PFSK-1 (cell line): ENCODE measurements at regions not wholly inside any gene's neighbourhood (a gene's known extent, or its start where the extent isn't known, plus 50 kb on each side); places are given as distances from the start of the nearest gene placed in this dataset.

Source experiments
- FOXP2 ChIP-seq: optimal IDR thresholded peaks from 2 replicates; pipeline ENCODE3; 2011; ENCODE audit warnings: borderline replicate concordance, control low read depth, inconsistent platforms; ENCODE audit not compliant: insufficient read depth; ENCODE audit errors: extremely low read length, extremely low read depth
- POLR2AphosphoS5 ChIP-seq: IDR thresholded peaks from 2 replicates; pipeline ENCODE4 v1.6.1; 2012; ENCODE audit warnings: low read depth, mild to moderate bottlenecking, control low read depth, low read length, moderate library complexity
- SIN3A ChIP-seq: IDR thresholded peaks from 2 replicates; pipeline ENCODE4 v1.6.1; 2012; ENCODE audit warnings: mild to moderate bottlenecking, low read length, moderate library complexity, borderline replicate concordance; ENCODE audit not compliant: insufficient read depth
- TAF1 ChIP-seq: IDR thresholded peaks from 2 replicates; pipeline ENCODE4 v1.6.1; 2012; ENCODE audit warnings: low read length, control low read depth, borderline replicate concordance; ENCODE audit not compliant: insufficient read depth
- TF ChIP-seq, protein P1 (sequence below), 2 experiments: IDR thresholded peaks; 2 replicates each; pipeline versions ENCODE4 v1.6.1 to v1.8.0; 2011 to 2012; ENCODE audit warnings: low read depth in 2 of 2, low read length in 2 of 2, control low read depth in 1 of 2, inconsistent platforms in 1 of 2, mild to moderate bottlenecking in 1 of 2, moderate library complexity in 1 of 2; ENCODE audit not compliant: insufficient read depth in 1 of 2

DNA sequence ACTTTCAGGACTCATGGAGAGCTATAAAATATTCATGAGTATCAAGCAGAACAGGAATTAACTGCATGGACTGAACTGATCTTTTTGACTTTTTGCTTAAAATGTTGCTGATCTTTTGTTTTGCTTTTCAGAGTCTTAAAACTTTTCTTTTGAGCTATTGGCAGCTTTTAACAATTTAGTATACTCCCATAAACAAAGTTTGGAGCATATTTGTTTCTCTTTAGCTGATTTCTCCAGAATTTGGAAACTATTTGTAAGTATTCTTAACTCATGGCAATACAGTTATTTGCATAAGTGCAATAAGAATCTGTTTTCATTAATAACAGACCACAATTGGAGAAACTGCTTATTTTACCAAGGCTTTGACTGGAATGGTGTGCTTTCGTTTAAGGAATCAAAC lies 73.4 kb upstream of the C1GALT1 start:
- TF ChIP-seq POLR2AphosphoS5, result no peak
- no peak for TF ChIP-seq TAF1
- TF ChIP-seq, protein P1, sequence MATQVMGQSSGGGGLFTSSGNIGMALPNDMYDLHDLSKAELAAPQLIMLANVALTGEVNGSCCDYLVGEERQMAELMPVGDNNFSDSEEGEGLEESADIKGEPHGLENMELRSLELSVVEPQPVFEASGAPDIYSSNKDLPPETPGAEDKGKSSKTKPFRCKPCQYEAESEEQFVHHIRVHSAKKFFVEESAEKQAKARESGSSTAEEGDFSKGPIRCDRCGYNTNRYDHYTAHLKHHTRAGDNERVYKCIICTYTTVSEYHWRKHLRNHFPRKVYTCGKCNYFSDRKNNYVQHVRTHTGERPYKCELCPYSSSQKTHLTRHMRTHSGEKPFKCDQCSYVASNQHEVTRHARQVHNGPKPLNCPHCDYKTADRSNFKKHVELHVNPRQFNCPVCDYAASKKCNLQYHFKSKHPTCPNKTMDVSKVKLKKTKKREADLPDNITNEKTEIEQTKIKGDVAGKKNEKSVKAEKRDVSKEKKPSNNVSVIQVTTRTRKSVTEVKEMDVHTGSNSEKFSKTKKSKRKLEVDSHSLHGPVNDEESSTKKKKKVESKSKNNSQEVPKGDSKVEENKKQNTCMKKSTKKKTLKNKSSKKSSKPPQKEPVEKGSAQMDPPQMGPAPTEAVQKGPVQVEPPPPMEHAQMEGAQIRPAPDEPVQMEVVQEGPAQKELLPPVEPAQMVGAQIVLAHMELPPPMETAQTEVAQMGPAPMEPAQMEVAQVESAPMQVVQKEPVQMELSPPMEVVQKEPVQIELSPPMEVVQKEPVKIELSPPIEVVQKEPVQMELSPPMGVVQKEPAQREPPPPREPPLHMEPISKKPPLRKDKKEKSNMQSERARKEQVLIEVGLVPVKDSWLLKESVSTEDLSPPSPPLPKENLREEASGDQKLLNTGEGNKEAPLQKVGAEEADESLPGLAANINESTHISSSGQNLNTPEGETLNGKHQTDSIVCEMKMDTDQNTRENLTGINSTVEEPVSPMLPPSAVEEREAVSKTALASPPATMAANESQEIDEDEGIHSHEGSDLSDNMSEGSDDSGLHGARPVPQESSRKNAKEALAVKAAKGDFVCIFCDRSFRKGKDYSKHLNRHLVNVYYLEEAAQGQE (IDR thresholded peaks at IDR 0.05; ENCODE audit: insufficient read depth in 1 of 2, low read depth in 2 of 2, low read length in 2 of 2), result no peak
- TF ChIP-seq FOXP2, result no peak
- TF ChIP-seq SIN3A, result no peak

DNA sequence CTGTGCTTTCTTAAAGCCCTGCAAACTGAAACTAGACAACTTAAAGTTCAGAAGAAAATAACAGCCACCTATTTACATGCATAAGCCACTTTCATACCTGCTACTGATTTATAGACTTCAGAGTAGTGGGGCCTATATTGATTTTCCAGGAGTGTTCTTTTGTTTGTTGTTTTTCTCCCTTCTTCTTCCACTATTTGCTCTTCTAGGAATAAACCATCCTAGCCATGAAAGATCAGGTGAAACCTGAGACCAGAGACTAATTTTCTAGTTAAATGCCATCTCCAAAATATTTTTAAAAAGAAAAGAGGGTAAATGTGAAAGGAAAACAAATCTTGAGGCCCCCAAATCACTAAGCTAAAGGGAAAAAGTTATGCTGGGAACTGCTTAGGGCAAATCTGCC lies 72.4 kb upstream of the C1GALT1 start:
- TF ChIP-seq SIN3A, result no peak
- no peak for TF ChIP-seq TAF1
- no peak for TF ChIP-seq FOXP2
- TF ChIP-seq POLR2AphosphoS5, result no peak
- TF ChIP-seq, protein P1 (IDR thresholded peaks at IDR 0.05; ENCODE audit: insufficient read depth in 1 of 2, low read depth in 2 of 2, low read length in 2 of 2), result no peak

DNA sequence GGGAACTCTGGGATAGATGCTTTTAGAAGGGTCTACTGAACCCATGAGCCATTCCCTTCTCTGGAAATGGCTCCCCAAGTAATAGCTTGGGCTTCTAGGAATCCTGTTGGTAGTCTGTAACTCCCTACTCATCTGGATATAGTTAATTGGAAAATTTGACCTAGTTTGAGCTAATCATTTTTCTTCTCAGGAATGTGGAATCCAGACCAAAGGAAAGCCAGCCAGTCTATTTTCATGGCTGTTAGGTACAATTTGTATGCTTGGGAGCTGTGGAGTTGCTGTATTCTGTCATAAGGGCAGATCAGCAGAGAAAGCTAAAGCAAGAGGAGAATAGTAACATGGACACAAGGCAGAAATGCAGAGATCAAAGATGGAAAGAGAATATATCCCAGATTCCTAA lies 71.6 kb upstream of the C1GALT1 start:
- TF ChIP-seq SIN3A, result no peak

DNA sequence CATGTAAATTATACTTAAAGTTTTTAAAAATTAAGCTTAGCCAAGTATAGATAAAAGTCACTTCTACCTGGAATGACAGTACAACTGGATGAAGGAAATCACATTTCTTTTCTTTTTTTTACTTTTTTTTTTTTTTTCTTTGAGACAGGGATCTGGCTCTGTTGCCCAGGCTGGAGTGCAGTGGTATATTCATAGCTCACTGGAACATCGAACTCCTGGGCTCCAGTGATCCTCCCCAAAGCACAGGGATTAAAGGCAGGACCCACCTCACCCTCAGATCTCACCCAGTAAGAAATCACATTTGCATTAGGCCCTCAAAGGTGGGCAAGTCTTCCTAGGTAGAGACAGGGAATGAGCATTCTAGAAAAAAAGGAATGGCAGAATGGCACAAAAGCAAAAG lies 69.5 kb upstream of the C1GALT1 start:
- TF ChIP-seq, protein P1 (IDR thresholded peaks at IDR 0.05; ENCODE audit: insufficient read depth in 1 of 2, low read depth in 2 of 2, low read length in 2 of 2), result no peak
- TF ChIP-seq POLR2AphosphoS5 (no peak), SIN3A (no peak), TAF1 (no peak), FOXP2 (no peak)

DNA sequence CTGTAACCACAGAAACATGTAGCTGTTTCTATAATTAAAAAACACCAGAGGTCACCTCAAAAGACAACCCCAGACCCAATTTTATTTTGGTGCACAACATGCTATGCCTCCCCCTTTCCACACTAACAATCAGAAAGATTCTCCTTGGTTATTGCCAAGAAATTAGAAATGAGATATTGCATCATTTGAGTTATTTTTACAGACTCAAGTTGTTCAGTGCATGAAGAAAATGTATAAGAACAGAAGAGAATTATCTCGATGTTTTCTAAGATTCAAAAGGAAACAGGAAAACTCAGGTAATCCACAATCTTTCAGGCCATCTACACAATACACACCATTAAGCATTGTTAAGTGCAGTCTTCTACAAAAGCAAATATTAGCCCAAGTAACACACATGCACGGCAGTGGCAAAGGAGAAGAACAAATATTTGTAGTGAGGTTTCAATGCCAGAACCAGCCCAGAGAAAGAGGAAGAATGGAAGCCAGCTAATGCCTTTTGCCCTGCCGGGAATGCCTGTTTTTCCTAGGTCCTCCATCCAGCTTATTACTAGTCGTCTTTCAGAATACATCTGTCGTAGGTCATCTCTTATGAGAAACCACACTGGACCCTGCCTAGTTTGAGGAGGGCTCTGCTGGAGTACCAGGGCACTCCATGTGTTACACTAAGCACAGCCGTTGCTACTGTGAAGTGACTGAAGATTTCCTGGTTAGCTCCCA lies 67.6 kb upstream of the C1GALT1 start:
- TF ChIP-seq POLR2AphosphoS5, result no peak
- no peak for TF ChIP-seq TAF1
- no peak for TF ChIP-seq FOXP2
- TF ChIP-seq, protein P1 (IDR thresholded peaks at IDR 0.05; ENCODE audit: insufficient read depth in 1 of 2, low read depth in 2 of 2, low read length in 2 of 2), result no peak
- TF ChIP-seq SIN3A, result no peak
